IMR-90 (cell line): ENCODE measurements at regions not wholly inside any gene's neighbourhood (a gene's known extent, or its start where the extent isn't known, plus 50 kb on each side); places are given as distances from the start of the nearest gene placed in this dataset.

Source experiments
- ATAC-seq: fragments of 200-7000 bp; cut with Tn5 transposase; 2 replicates; pipeline ENCODE4 v1.9.1; 2020; ENCODE audit warnings: low read depth, mild to moderate bottlenecking, moderate library complexity
- BruUV-seq: library from RNA; stranded (reverse); fragments of 400-500 nt; replicated peaks from 2 replicates; lab custom pipeline; 2021; lab: Mats Ljungman, UMichigan
- CTCF ChIA-PET: fragments of 300-600 bp; formaldehyde crosslinking; extraction: SDS; loops from one replicate; lab custom pipeline; 2021; ENCODE audit warnings: antibody characterized with exemption; lab: Yijun Ruan, JAX
- POLR2A ChIA-PET: fragments of 300-600 bp; sonication (Branson Sonifier 250); formaldehyde crosslinking; loops from one replicate; lab custom pipeline; 2022; ENCODE audit warnings: antibody characterized with exemption; ENCODE audit not compliant: unreplicated experiment; lab: Charles Lee
- DNase-seq: peaks from one replicate; pipeline ENCODE4 v3.0.0; 2013
- H2AFZ ChIP-seq: replicated peaks from 2 replicates; pipeline ENCODE3; 2013; ENCODE audit warnings: low read length, mild to moderate bottlenecking; ENCODE audit not compliant: poor library complexity
- H2AK5ac ChIP-seq: 2 replicates; pipeline ENCODE4 v1.6.1; 2013; ENCODE audit warnings: low read depth, low read length, inconsistent platforms
- H2AK9ac ChIP-seq: replicated peaks from 2 replicates; pipeline ENCODE3; 2013; ENCODE audit warnings: mild to moderate bottlenecking, low read depth, low read length, moderate library complexity; ENCODE audit not compliant: poor library complexity
- H2BK120ac ChIP-seq: 2 replicates; pipeline ENCODE4 v1.6.1; 2013; ENCODE audit warnings: low read depth, low read length, inconsistent platforms
- H2BK15ac ChIP-seq: 3 replicates; pipeline ENCODE4 v1.6.1; 2013; ENCODE audit warnings: low read depth, low read length, inconsistent platforms
- H2BK20ac ChIP-seq: 2 replicates; pipeline ENCODE4 v1.6.1; 2013; ENCODE audit warnings: low read depth, mild to moderate bottlenecking, inconsistent platforms, low read length, moderate library complexity
- H2BK5ac ChIP-seq: 2 replicates; pipeline ENCODE4 v1.6.1; 2013; ENCODE audit warnings: mild to moderate bottlenecking, low read depth, low read length, inconsistent platforms; ENCODE audit not compliant: poor library complexity, severe bottlenecking
- H3K14ac ChIP-seq: replicated peaks from 2 replicates; pipeline ENCODE4 v1.6.1; 2013; ENCODE audit warnings: low read depth, low read length, inconsistent platforms
- H3K18ac ChIP-seq: 2 replicates; pipeline ENCODE4 v1.6.1; 2013; ENCODE audit warnings: low read depth, low read length, control low read depth
- H3K23ac ChIP-seq: 2 replicates; pipeline ENCODE4 v1.6.1; 2013; ENCODE audit warnings: low read depth, low read length, inconsistent platforms
- H3K27ac ChIP-seq: 2 replicates; pipeline ENCODE4 v1.5.1; 2013; ENCODE audit warnings: mild to moderate bottlenecking, control low read depth, low read length; ENCODE audit not compliant: insufficient read depth
- H3K27me3 ChIP-seq: 2 replicates; pipeline ENCODE4 v1.6.1; 2013; ENCODE audit warnings: low read length; ENCODE audit not compliant: control insufficient read depth, insufficient read depth
- H3K36me3 ChIP-seq: 2 replicates; pipeline ENCODE4 v1.6.1; 2013; ENCODE audit warnings: low read length, mixed read lengths; ENCODE audit not compliant: control insufficient read depth, insufficient read depth
- H3K4ac ChIP-seq: 2 replicates; pipeline ENCODE4 v1.6.1; 2013; ENCODE audit warnings: low read depth, low read length, inconsistent platforms
- H3K4me1 ChIP-seq: 2 replicates; pipeline ENCODE4 v1.6.1; 2013; ENCODE audit warnings: low read length, mixed read lengths; ENCODE audit not compliant: control insufficient read depth, insufficient read depth
- H3K4me2 ChIP-seq: 2 replicates; pipeline ENCODE4 v1.6.1; 2013; ENCODE audit warnings: low read depth, mild to moderate bottlenecking, control low read depth, low read length, moderate library complexity
- H3K4me3 ChIP-seq: 2 replicates; pipeline ENCODE4 v1.5.1; 2013; ENCODE audit warnings: low read depth, mild to moderate bottlenecking, control low read depth, low read length, moderate library complexity; ENCODE audit not compliant: insufficient read depth
- H3K56ac ChIP-seq: 2 replicates; pipeline ENCODE4 v1.6.1; 2013; ENCODE audit warnings: low read length, inconsistent platforms; ENCODE audit not compliant: insufficient read depth; ENCODE audit errors: extremely low read depth
- H3K79me1 ChIP-seq, 2 experiments: 2 replicates each; pipeline ENCODE4 v1.6.1; 2013; ENCODE audit warnings: low read length in 2 of 2, inconsistent platforms in 1 of 2, low read depth in 1 of 2
- H3K9ac ChIP-seq: 2 replicates; pipeline ENCODE4 v1.6.1; 2013; ENCODE audit warnings: low read depth, low read length, control low read depth
- H3K9me1 ChIP-seq: 2 replicates; pipeline ENCODE4 v1.6.1; 2013; ENCODE audit warnings: low read length, inconsistent platforms; ENCODE audit not compliant: insufficient read depth
- H3K9me3 ChIP-seq: 2 replicates; pipeline ENCODE4 v1.6.1; 2013; ENCODE audit warnings: low read length; ENCODE audit not compliant: control insufficient read depth, insufficient read depth
- H4K20me1 ChIP-seq: 2 replicates; pipeline ENCODE4 v1.6.1; 2013; ENCODE audit warnings: low read length, inconsistent platforms; ENCODE audit not compliant: insufficient read depth
- H4K5ac ChIP-seq: 2 replicates; pipeline ENCODE4 v1.6.1; 2013; ENCODE audit warnings: mild to moderate bottlenecking, low read depth, low read length, control low read depth
- H4K8ac ChIP-seq, 2 experiments: 2 replicates each; pipeline ENCODE4 v1.6.1; 2013; ENCODE audit warnings: low read depth in 2 of 2, low read length in 2 of 2, control low read depth in 1 of 2, inconsistent platforms in 1 of 2
- H4K91ac ChIP-seq: 2 replicates; pipeline ENCODE4 v1.6.1; 2013; ENCODE audit warnings: low read depth, low read length, inconsistent platforms; ENCODE audit not compliant: insufficient read depth
- BHLHE40 ChIP-seq: fragments of 150-350 bp; IDR thresholded peaks from 2 replicates; pipeline ENCODE4 v1.6.1; 2016; ENCODE audit warnings: mild to moderate bottlenecking, low read depth, low read length
- CEBPB ChIP-seq: IDR thresholded peaks from 2 replicates; pipeline ENCODE4 v1.6.1; 2012; ENCODE audit warnings: low read depth, low read length, improper control_type of control experiment
- CHD1 ChIP-seq: IDR thresholded peaks from 2 replicates; pipeline ENCODE4 v1.6.1; 2012; ENCODE audit warnings: low read depth, low read length, improper control_type of control experiment
- FOS ChIP-seq: fragments of 150-350 bp; IDR thresholded peaks from 2 replicates; pipeline ENCODE4 v1.6.1; 2016; ENCODE audit warnings: low read depth, low read length
- MAFK ChIP-seq: IDR thresholded peaks from 2 replicates; pipeline ENCODE4 v1.6.1; 2012; ENCODE audit warnings: low read depth, low read length, improper control_type of control experiment
- MAZ ChIP-seq: IDR thresholded peaks from 2 replicates; pipeline ENCODE4 v1.6.1; 2012; ENCODE audit warnings: low read depth, mild to moderate bottlenecking, low read length, improper control_type of control experiment, moderate library complexity, borderline replicate concordance
- MXI1 ChIP-seq: IDR thresholded peaks from 2 replicates; pipeline ENCODE4 v1.6.1; 2012; ENCODE audit warnings: low read depth, mild to moderate bottlenecking, low read length, moderate library complexity, borderline replicate concordance
- NFE2L2 ChIP-seq: fragments of 150-350 bp; IDR thresholded peaks from 2 replicates; pipeline ENCODE4 v1.6.1; 2016; ENCODE audit warnings: low read depth, mild to moderate bottlenecking, low read length
- RAD21 ChIP-seq: IDR thresholded peaks from 2 replicates; pipeline ENCODE4 v1.6.1; 2012; ENCODE audit warnings: low read length, improper control_type of control experiment
- RCOR1 ChIP-seq: IDR thresholded peaks from 2 replicates; pipeline ENCODE4 v1.6.1; 2012; ENCODE audit warnings: mild to moderate bottlenecking, low read length, improper control_type of control experiment; ENCODE audit not compliant: insufficient replicate concordance
- RFX5 ChIP-seq: IDR thresholded peaks from 2 replicates; pipeline ENCODE4 v1.8.0; 2012; ENCODE audit warnings: low read depth, mild to moderate bottlenecking, low read length, moderate library complexity
- SMC3 ChIP-seq: fragments of 150-350 bp; IDR thresholded peaks from 2 replicates; pipeline ENCODE4 v1.6.1; 2016; ENCODE audit warnings: low read depth, mild to moderate bottlenecking, antibody characterized with exemption, low read length, moderate library complexity
- WGBS, 2 experiments: methylation state at CpG; one replicate each; pipeline versions ENCODE4 v1.1.5 to v1.1.7; 2013; ENCODE audit warnings: missing lambda C conversion rate in 2 of 2; ENCODE audit not compliant: insufficient read length in 1 of 2; ENCODE audit errors: extremely low coverage in 2 of 2; 5-methylcytosine and 5-hydroxymethylcytosine counted together
- dilution Hi-C: fragments of 300-500 bp; cut with HindIII; formaldehyde crosslinking; loops from one replicate; pipeline ENCODE4 v1.14.3; 2018; ENCODE audit warnings: low sequenced_read_pairs; ENCODE audit not compliant: unreplicated experiment
- in situ Hi-C: fragments of 300-500 bp; cut with MboI; formaldehyde crosslinking; loops from 3 replicates; pipeline ENCODE4 v1.14.3; 2019; ENCODE audit warnings: low sequenced_read_pairs, inconsistent platforms, mixed read lengths
- intact Hi-C: fragments of 100-400 bp; cut with micrococcal nuclease; formaldehyde crosslinking; loops from 2 replicates; pipeline ENCODE4 v1.10.0; 2022
- TF ChIP-seq, protein P1 (sequence below): fragments of 150-350 bp; IDR thresholded peaks from 2 replicates; pipeline ENCODE4 v1.6.1; 2017; ENCODE audit warnings: mild to moderate bottlenecking, antibody characterized with exemption, low read length, low read depth
- TF ChIP-seq, protein P2 (sequence below): conservative IDR thresholded peaks from 2 replicates; pipeline ENCODE4 v1.5.1; 2012; ENCODE audit warnings: mild to moderate bottlenecking, low read depth, low read length, improper control_type of control experiment
- TF ChIP-seq, protein P3 (sequence below): fragments of 150-350 bp; IDR thresholded peaks from 2 replicates; pipeline ENCODE4 v1.6.1; 2016; ENCODE audit warnings: low read depth, mild to moderate bottlenecking, low read length, moderate library complexity, borderline replicate concordance

DNA sequence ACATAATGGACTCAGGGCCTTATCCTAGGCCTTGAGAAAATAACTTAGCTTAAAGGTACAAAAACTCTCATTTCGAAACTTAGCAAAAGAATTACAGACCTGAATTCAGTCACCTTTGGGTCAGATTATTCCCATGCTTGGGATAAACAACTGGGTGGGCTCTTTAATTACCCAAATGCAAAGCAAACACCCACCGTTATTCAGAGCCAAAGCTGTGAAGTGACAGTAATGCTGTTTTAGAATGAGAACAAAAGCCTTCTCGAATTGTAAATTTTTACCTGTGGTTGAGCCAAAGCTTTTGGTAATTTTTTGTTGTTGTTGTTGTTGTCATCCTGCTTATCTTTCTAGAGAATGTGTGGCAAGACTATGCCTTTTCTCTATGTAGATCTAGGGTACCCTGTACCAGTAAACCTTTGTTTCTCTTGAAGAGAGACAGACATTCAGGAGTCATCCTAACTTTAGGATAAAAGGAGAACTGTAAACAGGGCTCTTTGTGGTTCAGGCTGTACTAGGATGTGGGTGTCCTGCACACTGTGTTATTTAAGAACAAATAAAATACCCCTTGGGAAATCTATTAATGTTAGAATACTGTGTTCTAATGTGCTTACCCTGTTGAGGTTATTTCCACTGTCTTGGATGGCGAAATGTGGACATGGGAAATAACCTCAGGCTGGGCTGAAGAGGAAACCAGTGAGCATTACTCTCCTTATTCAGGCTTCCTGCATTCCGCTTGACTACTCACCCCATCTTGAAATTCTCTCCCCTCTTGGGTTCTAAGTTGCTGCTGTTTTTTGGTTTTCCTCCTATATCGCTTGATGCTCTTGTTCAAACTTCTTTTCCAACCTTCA is 480.7 kb downstream of the CD83 start:
- BruUV-seq, result no TSS peak
- Histone ChIP-seq H4K91ac (no peak overlapping the region), H3K18ac (no peak overlapping the region), H4K8ac (no peak overlapping the region), H3K9me3 (peaks cover 4% of the 10 kb centered on the region), H3K23ac (no peak overlapping the region), H3K4me1 (no peaks in the 10 kb centered on the region), H3K27me3 (0 out of 2 replicates have a peak, but pooled peaks cover 2% of the 10 kb centered on the region), H2BK120ac (no peak overlapping the region), H4K20me1 (no peaks in the 10 kb centered on the region), H2AFZ (no peak overlapping the region), H3K36me3 (no peaks in the 10 kb centered on the region), H2AK9ac (no peak overlapping the region), H3K14ac (no peak overlapping the region), H3K27ac (no peak overlapping the region), H3K9me1 (no peaks in the 10 kb centered on the region), H4K5ac (no peak overlapping the region), H2AK5ac (no peak overlapping the region), H3K56ac (no peak overlapping the region), H2BK20ac (no peak overlapping the region), H3K4me2 (no peak overlapping the region), H2BK5ac (no peak overlapping the region), H3K79me1 (no peaks in the 10 kb centered on the region), H3K9ac (no peak overlapping the region), H2BK15ac (no peak overlapping the region), H3K4ac (no peak overlapping the region), H3K4me3 (no peak overlapping the region)
- intact Hi-C loops (no loop called here), dilution Hi-C loops (no loop called here), in situ Hi-C loops (no loop called here)
- ChIA-PET CTCF (no interaction called here), POLR2A (no interaction called here)
- 100% methylated on average over 1 of the region's 6 CpGs; no CpG with 5 or more reads in 1 of the 2 experiments for WGBS, 2 experiments
- ATAC-seq, result no peak
- TF ChIP-seq, protein P1, sequence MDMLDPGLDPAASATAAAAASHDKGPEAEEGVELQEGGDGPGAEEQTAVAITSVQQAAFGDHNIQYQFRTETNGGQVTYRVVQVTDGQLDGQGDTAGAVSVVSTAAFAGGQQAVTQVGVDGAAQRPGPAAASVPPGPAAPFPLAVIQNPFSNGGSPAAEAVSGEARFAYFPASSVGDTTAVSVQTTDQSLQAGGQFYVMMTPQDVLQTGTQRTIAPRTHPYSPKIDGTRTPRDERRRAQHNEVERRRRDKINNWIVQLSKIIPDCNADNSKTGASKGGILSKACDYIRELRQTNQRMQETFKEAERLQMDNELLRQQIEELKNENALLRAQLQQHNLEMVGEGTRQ, result no peak
- no peak for TF ChIP-seq CHD1
- TF ChIP-seq RCOR1, result no peak
- no peak for TF ChIP-seq CEBPB
- TF ChIP-seq FOS, result no peak
- TF ChIP-seq, protein P2, sequence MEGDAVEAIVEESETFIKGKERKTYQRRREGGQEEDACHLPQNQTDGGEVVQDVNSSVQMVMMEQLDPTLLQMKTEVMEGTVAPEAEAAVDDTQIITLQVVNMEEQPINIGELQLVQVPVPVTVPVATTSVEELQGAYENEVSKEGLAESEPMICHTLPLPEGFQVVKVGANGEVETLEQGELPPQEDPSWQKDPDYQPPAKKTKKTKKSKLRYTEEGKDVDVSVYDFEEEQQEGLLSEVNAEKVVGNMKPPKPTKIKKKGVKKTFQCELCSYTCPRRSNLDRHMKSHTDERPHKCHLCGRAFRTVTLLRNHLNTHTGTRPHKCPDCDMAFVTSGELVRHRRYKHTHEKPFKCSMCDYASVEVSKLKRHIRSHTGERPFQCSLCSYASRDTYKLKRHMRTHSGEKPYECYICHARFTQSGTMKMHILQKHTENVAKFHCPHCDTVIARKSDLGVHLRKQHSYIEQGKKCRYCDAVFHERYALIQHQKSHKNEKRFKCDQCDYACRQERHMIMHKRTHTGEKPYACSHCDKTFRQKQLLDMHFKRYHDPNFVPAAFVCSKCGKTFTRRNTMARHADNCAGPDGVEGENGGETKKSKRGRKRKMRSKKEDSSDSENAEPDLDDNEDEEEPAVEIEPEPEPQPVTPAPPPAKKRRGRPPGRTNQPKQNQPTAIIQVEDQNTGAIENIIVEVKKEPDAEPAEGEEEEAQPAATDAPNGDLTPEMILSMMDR, result no peak
- TF ChIP-seq RFX5, result no peak
- TF ChIP-seq NFE2L2, result no peak
- TF ChIP-seq MAZ, result no peak
- TF ChIP-seq MAFK, result no peak
- TF ChIP-seq, protein P3, sequence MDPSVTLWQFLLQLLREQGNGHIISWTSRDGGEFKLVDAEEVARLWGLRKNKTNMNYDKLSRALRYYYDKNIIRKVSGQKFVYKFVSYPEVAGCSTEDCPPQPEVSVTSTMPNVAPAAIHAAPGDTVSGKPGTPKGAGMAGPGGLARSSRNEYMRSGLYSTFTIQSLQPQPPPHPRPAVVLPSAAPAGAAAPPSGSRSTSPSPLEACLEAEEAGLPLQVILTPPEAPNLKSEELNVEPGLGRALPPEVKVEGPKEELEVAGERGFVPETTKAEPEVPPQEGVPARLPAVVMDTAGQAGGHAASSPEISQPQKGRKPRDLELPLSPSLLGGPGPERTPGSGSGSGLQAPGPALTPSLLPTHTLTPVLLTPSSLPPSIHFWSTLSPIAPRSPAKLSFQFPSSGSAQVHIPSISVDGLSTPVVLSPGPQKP, result no peak
- TF ChIP-seq RAD21, result no peak
- TF ChIP-seq MXI1, result no peak
- no peak for TF ChIP-seq SMC3
- no peak for TF ChIP-seq BHLHE40
- DNase-seq, result no peak
